ENCODE measurements at regions not wholly inside any gene's neighbourhood (a gene's known extent, or its start where the extent isn't known, plus 50 kb on each side); places are given as distances from the start of the nearest gene placed in this dataset.

- Mint-ChIP-seq H3K9me3 (ENCODE audit: unreplicated experiment) (no peaks in the 10 kb centered on the region), H3K27ac (ENCODE audit: unreplicated experiment) (no peak overlapping the region), H3K4me3 (ENCODE audit: unreplicated experiment) (no peak overlapping the region), H3K36me3 (ENCODE audit: low read depth, unreplicated experiment) (peaks cover under 1% of the 10 kb centered on the region), H3K4me1 (ENCODE audit: unreplicated experiment) (no peaks in the 10 kb centered on the region), H3K27me3 (ENCODE audit: unreplicated experiment) (no peaks in the 10 kb centered on the region)
- DNase-seq (ENCODE audit: low spot score): no peak
- TF ChIP-seq, protein P1, sequence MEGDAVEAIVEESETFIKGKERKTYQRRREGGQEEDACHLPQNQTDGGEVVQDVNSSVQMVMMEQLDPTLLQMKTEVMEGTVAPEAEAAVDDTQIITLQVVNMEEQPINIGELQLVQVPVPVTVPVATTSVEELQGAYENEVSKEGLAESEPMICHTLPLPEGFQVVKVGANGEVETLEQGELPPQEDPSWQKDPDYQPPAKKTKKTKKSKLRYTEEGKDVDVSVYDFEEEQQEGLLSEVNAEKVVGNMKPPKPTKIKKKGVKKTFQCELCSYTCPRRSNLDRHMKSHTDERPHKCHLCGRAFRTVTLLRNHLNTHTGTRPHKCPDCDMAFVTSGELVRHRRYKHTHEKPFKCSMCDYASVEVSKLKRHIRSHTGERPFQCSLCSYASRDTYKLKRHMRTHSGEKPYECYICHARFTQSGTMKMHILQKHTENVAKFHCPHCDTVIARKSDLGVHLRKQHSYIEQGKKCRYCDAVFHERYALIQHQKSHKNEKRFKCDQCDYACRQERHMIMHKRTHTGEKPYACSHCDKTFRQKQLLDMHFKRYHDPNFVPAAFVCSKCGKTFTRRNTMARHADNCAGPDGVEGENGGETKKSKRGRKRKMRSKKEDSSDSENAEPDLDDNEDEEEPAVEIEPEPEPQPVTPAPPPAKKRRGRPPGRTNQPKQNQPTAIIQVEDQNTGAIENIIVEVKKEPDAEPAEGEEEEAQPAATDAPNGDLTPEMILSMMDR (IDR thresholded peaks at IDR 0.05; ENCODE audit: unreplicated experiment): no peak
Measured at GRCh38 chr4:26085551-26085950, 171.5 kb downstream of the SMIM20 start.

DNA sequence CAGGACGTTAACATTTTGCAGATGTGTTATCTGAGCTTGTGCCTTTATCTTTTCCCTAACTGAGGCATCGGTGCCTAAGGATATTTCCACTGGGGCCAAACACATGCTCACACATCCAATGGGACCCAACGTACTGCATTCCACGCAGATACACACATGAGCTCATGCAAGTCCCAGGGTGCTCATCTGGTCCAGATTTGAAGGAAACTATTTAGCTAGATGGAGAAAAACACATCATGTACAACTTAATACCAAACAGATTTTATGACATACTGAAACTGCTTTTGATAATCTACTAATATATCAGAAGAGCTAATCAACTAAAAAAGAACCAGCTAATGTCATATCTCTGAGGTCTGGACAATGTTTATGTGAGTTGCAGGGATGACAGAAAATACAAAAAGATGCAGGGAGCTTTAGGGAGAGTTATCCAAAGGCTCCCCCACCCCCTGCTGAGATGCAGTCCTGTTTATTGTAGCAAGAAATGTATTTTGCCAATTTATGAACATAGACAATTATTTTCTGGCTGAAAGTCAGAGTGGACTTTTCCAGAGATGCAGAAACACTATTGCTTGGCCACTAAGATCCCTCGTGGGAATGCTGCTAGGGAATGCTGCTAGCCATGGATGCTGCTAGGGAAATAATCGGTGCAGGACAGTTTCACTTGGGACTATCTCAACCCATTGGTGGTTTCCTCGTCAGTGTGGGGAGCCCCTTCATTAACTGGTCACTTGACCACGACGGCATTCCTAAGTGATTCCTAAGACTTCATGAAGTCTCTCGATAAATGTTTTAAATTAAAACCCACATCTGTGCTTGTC, 172.8 kb downstream of the SMIM20 start:
- TF ChIP-seq, protein P1 (IDR thresholded peaks at IDR 0.05; ENCODE audit: unreplicated experiment): no peak
- Mint-ChIP-seq H3K4me3 (ENCODE audit: unreplicated experiment) (no peak overlapping the region), H3K4me1 (ENCODE audit: unreplicated experiment) (no peaks in the 10 kb centered on the region), H3K36me3 (ENCODE audit: low read depth, unreplicated experiment) (peaks cover 3% of the 10 kb centered on the region), H3K27ac (ENCODE audit: unreplicated experiment) (no peak overlapping the region), H3K27me3 (ENCODE audit: unreplicated experiment) (no peaks in the 10 kb centered on the region), H3K9me3 (ENCODE audit: unreplicated experiment) (no peaks in the 10 kb centered on the region)
- no peak for DNase-seq (ENCODE audit: low spot score)

GRCh38 chr4:26088433-26088928, 174.5 kb downstream of the SMIM20 start:
- no peaks in the 10 kb centered on the region for H3K9me3 Mint-ChIP-seq (ENCODE audit: unreplicated experiment)
- H3K4me1 Mint-ChIP-seq (ENCODE audit: unreplicated experiment): no peaks in the 10 kb centered on the region
- no peaks in the 10 kb centered on the region for H3K27me3 Mint-ChIP-seq (ENCODE audit: unreplicated experiment)
- no peak overlapping the region for H3K27ac Mint-ChIP-seq (ENCODE audit: unreplicated experiment)
- TF ChIP-seq, protein P1 (IDR thresholded peaks at IDR 0.05; ENCODE audit: unreplicated experiment): no peak
- H3K4me3 Mint-ChIP-seq (ENCODE audit: unreplicated experiment): no peak overlapping the region
- no peak for DNase-seq (ENCODE audit: low spot score)
- peaks cover 3% of the 10 kb centered on the region for H3K36me3 Mint-ChIP-seq (ENCODE audit: low read depth, unreplicated experiment)

DNA sequence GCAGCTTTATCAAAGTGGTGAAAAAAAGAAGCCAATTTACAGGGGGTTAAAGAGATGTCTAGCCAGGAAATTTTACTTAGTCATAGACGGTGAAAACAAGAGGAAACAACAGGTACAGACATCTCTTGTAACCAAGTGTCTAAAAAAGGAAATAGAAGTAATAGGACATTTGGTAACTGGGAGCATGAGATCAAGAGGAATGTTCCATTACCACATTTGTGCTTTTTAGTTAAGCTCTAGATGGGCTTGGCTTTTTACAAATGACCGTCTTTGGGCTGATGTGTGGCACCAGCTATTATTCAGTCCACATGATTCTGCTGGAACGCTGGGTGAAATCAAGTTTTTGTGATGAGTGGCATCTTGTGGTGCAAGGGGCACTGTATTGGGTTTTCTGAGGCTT, 179.5 kb downstream of the SMIM20 start:
- Mint-ChIP-seq H3K36me3 (ENCODE audit: low read depth, unreplicated experiment) (peaks cover 5% of the 10 kb centered on the region), H3K4me3 (ENCODE audit: unreplicated experiment) (no peak overlapping the region), H3K9me3 (ENCODE audit: unreplicated experiment) (peaks cover 2% of the 10 kb centered on the region), H3K27me3 (ENCODE audit: unreplicated experiment) (no peaks in the 10 kb centered on the region), H3K4me1 (ENCODE audit: unreplicated experiment) (no peaks in the 10 kb centered on the region), H3K27ac (ENCODE audit: unreplicated experiment) (no peak overlapping the region)
- no peak for DNase-seq (ENCODE audit: low spot score)
- TF ChIP-seq, protein P1 (IDR thresholded peaks at IDR 0.05; ENCODE audit: unreplicated experiment): no peak

- Mint-ChIP-seq H3K4me1 (ENCODE audit: unreplicated experiment) (no peaks in the 10 kb centered on the region), H3K27ac (ENCODE audit: unreplicated experiment) (no peak overlapping the region), H3K27me3 (ENCODE audit: unreplicated experiment) (no peaks in the 10 kb centered on the region), H3K9me3 (ENCODE audit: unreplicated experiment) (peaks cover 3% of the 10 kb centered on the region), H3K36me3 (ENCODE audit: low read depth, unreplicated experiment) (peaks cover 6% of the 10 kb centered on the region), H3K4me3 (ENCODE audit: unreplicated experiment) (no peak overlapping the region)
- TF ChIP-seq, protein P1 (IDR thresholded peaks at IDR 0.05; ENCODE audit: unreplicated experiment): no peak
- DNase-seq (ENCODE audit: low spot score): no peak
Measured at GRCh38 chr4:26094076-26094475, 180.1 kb downstream of the SMIM20 start.

All from endothelial cell (in vitro differentiated cells).